HT-29 (cell line): ENCODE measurements at regions not wholly inside any gene's neighbourhood (a gene's known extent, or its start where the extent isn't known, plus 50 kb on each side); places are given as distances from the start of the nearest gene placed in this dataset.
"Not testable (repeated sequence)": the region's sequence is repeated elsewhere in the genome, so short reads cannot be mapped to it uniquely, and the experiment has no call there.

Experiments used
- DNase-seq: peaks from one replicate; pipeline ENCODE4 v3.0.0-alpha.2; 2015; ENCODE audit warnings: low spot score

GRCh38 chr11:90455347-90455920 is 232.6 kb upstream of the CHORDC1 start:
- not testable (repeated sequence) for DNase-seq

- no peak for DNase-seq
These were observed 230.7 kb upstream of the CHORDC1 start for GRCh38 chr11:90453525-90453924.

- no peak for DNase-seq
These were observed 226.8 kb upstream of the CHORDC1 start for GRCh38 chr11:90449606-90450005.

GRCh38 chr11:90448256-90448655 is 225.4 kb upstream of the CHORDC1 start:
- DNase-seq: no peak

- no peak for DNase-seq
These were observed 224.8 kb upstream of the CHORDC1 start for GRCh38 chr11:90447618-90448017.

- no peak for DNase-seq
These were observed 223.4 kb upstream of the CHORDC1 start for GRCh38 chr11:90446207-90446606.

- no peak for DNase-seq
These were observed 215.2 kb upstream of the CHORDC1 start for GRCh38 chr11:90438069-90438468.

GRCh38 chr11:90434858-90435257 is 212.0 kb upstream of the CHORDC1 start:
- DNase-seq: peak; percentile 57

- no peak for DNase-seq
These were observed 206.0 kb upstream of the CHORDC1 start for GRCh38 chr11:90428836-90429235.

- no peak for DNase-seq
These were observed 203.6 kb upstream of the CHORDC1 start for GRCh38 chr11:90426442-90426841.

- no peak for DNase-seq
These were observed 200.5 kb upstream of the CHORDC1 start for GRCh38 chr11:90423378-90423777.

GRCh38 chr11:90422787-90423186 is 199.9 kb upstream of the CHORDC1 start:
- not testable (repeated sequence) for DNase-seq

- DNase-seq: no peak
These were observed 191.4 kb upstream of the CHORDC1 start for GRCh38 chr11:90414221-90414620.

GRCh38 chr11:90407350-90407749 is 184.5 kb upstream of the CHORDC1 start:
- no peak for DNase-seq

- no peak for DNase-seq
These were observed 169.8 kb upstream of the CHORDC1 start for GRCh38 chr11:90392692-90393091.

- DNase-seq: no peak
These were observed 168.9 kb upstream of the CHORDC1 start for GRCh38 chr11:90391756-90392155.

- no peak for DNase-seq
These were observed 157.4 kb upstream of the CHORDC1 start for GRCh38 chr11:90380206-90380605.

- peak; percentile 6 for DNase-seq
These were observed 151.1 kb upstream of the CHORDC1 start for GRCh38 chr11:90373971-90374370.

- DNase-seq: no peak
These were observed 141.7 kb upstream of the CHORDC1 start for GRCh38 chr11:90364527-90364926.

GRCh38 chr11:90363739-90364138 is 140.9 kb upstream of the CHORDC1 start:
- DNase-seq: no peak

- DNase-seq: no peak
These were observed 132.4 kb upstream of the CHORDC1 start for GRCh38 chr11:90355200-90355599.

- no peak for DNase-seq
These were observed 126.9 kb upstream of the CHORDC1 start for GRCh38 chr11:90349731-90350130.

GRCh38 chr11:90344546-90344945 is 121.7 kb upstream of the CHORDC1 start:
- DNase-seq: no peak

GRCh38 chr11:90343673-90344072 is 120.8 kb upstream of the CHORDC1 start:
- no peak for DNase-seq
